BLaER1 treated with 17β-estradiol and CSF1 and Interleukin-3, amounts not matched to agents 10 nM and 100 nM (cell line): ENCODE measurements at regions not wholly inside any gene's neighbourhood (a gene's known extent, or its start where the extent isn't known, plus 50 kb on each side); places are given as distances from the start of the nearest gene placed in this dataset.
"Not testable (repeated sequence)": the region's sequence is repeated elsewhere in the genome, so short reads cannot be mapped to it uniquely, and the experiment has no call there.

Experiments
- H3K27ac ChIP-seq, 11 experiments: shearing (Covaris generic); formaldehyde crosslinking; 2 replicates each; pipeline ENCODE4 v1.8.1; 2022
- H3K27me3 ChIP-seq, 11 experiments: shearing (Covaris generic); formaldehyde crosslinking; 2 replicates each; pipeline ENCODE4 v1.8.1; 2022
- H3K36me3 ChIP-seq, 11 experiments: shearing (Covaris generic); formaldehyde crosslinking; 2 replicates each; pipeline ENCODE4 v1.8.1; 2022
- H3K4me1 ChIP-seq, 10 experiments: shearing (Covaris generic); formaldehyde crosslinking; 2 replicates each; pipeline ENCODE4 v1.8.1; 2022
- H3K4me2 ChIP-seq, 11 experiments: shearing (Covaris generic); formaldehyde crosslinking; 2 replicates each; pipeline ENCODE4 v1.8.1; 2022
- H3K4me3 ChIP-seq, 10 experiments: shearing (Covaris generic); formaldehyde crosslinking; 2 replicates each; pipeline ENCODE4 v1.8.1; 2022
- H3K9ac ChIP-seq, 11 experiments: shearing (Covaris generic); formaldehyde crosslinking; 2 replicates each; pipeline ENCODE4 v1.8.1; 2022
- H3K9me3 ChIP-seq, 11 experiments: shearing (Covaris generic); formaldehyde crosslinking; replicated peaks in 1 of 11; 2 replicates each; pipeline ENCODE4 v1.8.1; 2022
- H4K20me1 ChIP-seq, 11 experiments: shearing (Covaris generic); formaldehyde crosslinking; 2 replicates each; pipeline ENCODE4 v1.8.1; 2022
- Cebpa-rat ChIP-seq, 11 experiments: shearing (Covaris generic); IDR thresholded peaks; 2 replicates each; pipeline ENCODE4 v1.8.1; 2022

GRCh38 chr4:37747772-37748330, 61.7 kb upstream of the RELL1 start:
- H3K4me2 ChIP-seq: peak overlapping the region; percentile 56 to 91 (median 75)

GRCh38 chr4:37746852-37747251, 60.7 kb upstream of the RELL1 start:
- not testable (repeated sequence) for H3K4me2 ChIP-seq, H3K9ac ChIP-seq, H4K20me1 ChIP-seq, H3K27me3 ChIP-seq, H3K4me3 ChIP-seq, H3K36me3 ChIP-seq
- Histone ChIP-seq H3K9me3 (peaks cover 20 to 34% (median 30%) of the 10 kb centered on the region in 11 experiments), H3K4me1 (peaks cover 23 to 40% (median 28%) of the 10 kb centered on the region in 10 experiments), H3K27ac (peak overlapping the region in 1 of 11 experiments; percentile 86; a peak in 2 of 22 replicates)

More at GRCh38 chr4:37747772-37748330, 61.7 kb upstream of the RELL1 start:
- TF ChIP-seq Cebpa-rat (IDR thresholded peaks at IDR 0.05): no peak
- Histone ChIP-seq H3K9ac (peak overlapping the region in 10 of 11 experiments; percentile 24 to 83 (median 70); a peak in 19 of 22 replicates), H3K9me3 (peaks cover 20 to 34% (median 30%) of the 10 kb centered on the region in 11 experiments), H3K36me3 (peaks cover 0 to 4% (median 0%) of the 10 kb centered on the region in 11 experiments; a peak in 2 of 22 replicates), H3K4me3 (peak overlapping the region in 2 of 10 experiments; percentile 22 to 25; a peak in 5 of 20 replicates), H3K27ac (peak overlapping the region; percentile 53 to 99 (median 88); a peak in 21 of 22 replicates), H4K20me1 (no peaks in the 10 kb centered on the region), H3K27me3 (no peaks in the 10 kb centered on the region), H3K4me1 (peaks cover 23 to 50% (median 35%) of the 10 kb centered on the region in 10 experiments)

- H3K27me3 ChIP-seq: no peaks in the 10 kb centered on the region
- no peak overlapping the region for H3K9ac ChIP-seq
- no peak overlapping the region for H3K4me2 ChIP-seq
- H3K27ac ChIP-seq: peak overlapping the region in 1 of 11 experiments; percentile 5; a peak in 1 of 22 replicates
- H4K20me1 ChIP-seq: no peaks in the 10 kb centered on the region
- H3K36me3 ChIP-seq: peaks cover 0 to 4% (median 0%) of the 10 kb centered on the region in 11 experiments; a peak in 2 of 22 replicates
- H3K9me3 ChIP-seq: peaks cover 20 to 34% (median 30%) of the 10 kb centered on the region in 11 experiments
- H3K4me1 ChIP-seq: peaks cover 23 to 31% (median 26%) of the 10 kb centered on the region in 10 experiments
- no peak overlapping the region for H3K4me3 ChIP-seq
- TF ChIP-seq Cebpa-rat (IDR thresholded peaks at IDR 0.05): no peak
Measured at GRCh38 chr4:37745946-37746345, 59.8 kb upstream of the RELL1 start.

GRCh38 chr4:37742149-37742548, 56.0 kb upstream of the RELL1 start:
- H3K4me1 ChIP-seq: peaks cover 0 to 6% (median 0%) of the 10 kb centered on the region in 10 experiments; a peak in 1 of 20 replicates

GRCh38 chr4:37741564-37741963, 55.4 kb upstream of the RELL1 start:
- no peak for TF ChIP-seq Cebpa-rat (IDR thresholded peaks at IDR 0.05)
- no peaks in the 10 kb centered on the region for H3K27me3 ChIP-seq
- peaks cover 0 to 9% (median 0%) of the 10 kb centered on the region in 10 experiments; a peak in 2 of 20 replicates for H3K4me1 ChIP-seq
- H3K27ac ChIP-seq: no peak overlapping the region
- H3K9me3 ChIP-seq: peaks cover 6 to 16% (median 14%) of the 10 kb centered on the region in 11 experiments
- no peak overlapping the region for H3K9ac ChIP-seq
- no peak overlapping the region for H3K4me2 ChIP-seq
- H4K20me1 ChIP-seq: no peaks in the 10 kb centered on the region
- H3K4me3 ChIP-seq: no peak overlapping the region
- H3K36me3 ChIP-seq: no peaks in the 10 kb centered on the region; a peak in 1 of 22 replicates

More at GRCh38 chr4:37742149-37742548, 56.0 kb upstream of the RELL1 start:
- Histone ChIP-seq H3K9ac (no peak overlapping the region), H3K9me3 (peaks cover 12 to 22% (median 20%) of the 10 kb centered on the region in 11 experiments), H4K20me1 (no peaks in the 10 kb centered on the region), H3K27me3 (no peaks in the 10 kb centered on the region), H3K4me2 (no peak overlapping the region), H3K27ac (no peak overlapping the region), H3K36me3 (peaks cover 0 to 4% (median 0%) of the 10 kb centered on the region in 11 experiments; a peak in 1 of 22 replicates), H3K4me3 (no peak overlapping the region)
- no peak for TF ChIP-seq Cebpa-rat (IDR thresholded peaks at IDR 0.05)

GRCh38 chr4:37740546-37740945, 54.4 kb upstream of the RELL1 start:
- no peaks in the 10 kb centered on the region for H3K36me3 ChIP-seq
- H4K20me1 ChIP-seq: no peaks in the 10 kb centered on the region
- no peaks in the 10 kb centered on the region for H3K27me3 ChIP-seq
- H3K4me2 ChIP-seq: no peak overlapping the region
- peaks cover 0 to 6% (median 4%) of the 10 kb centered on the region in 11 experiments; a peak in 16 of 22 replicates for H3K9me3 ChIP-seq
- peaks cover 0 to 20% (median 7%) of the 10 kb centered on the region in 10 experiments; a peak in 13 of 20 replicates for H3K4me1 ChIP-seq
- TF ChIP-seq Cebpa-rat (IDR thresholded peaks at IDR 0.05): no peak
- no peak overlapping the region for H3K27ac ChIP-seq
- no peak overlapping the region for H3K9ac ChIP-seq
- H3K4me3 ChIP-seq: no peak overlapping the region

GRCh38 chr4:37737466-37737865, 51.3 kb upstream of the RELL1 start:
- no peak overlapping the region for H3K27ac ChIP-seq
- no peak overlapping the region for H3K4me3 ChIP-seq
- H4K20me1 ChIP-seq: no peaks in the 10 kb centered on the region
- no peaks in the 10 kb centered on the region for H3K27me3 ChIP-seq
- peak overlapping the region in 2 of 11 experiments; percentile 3 to 14; a peak in 1 of 22 replicates for H3K4me2 ChIP-seq
- TF ChIP-seq Cebpa-rat (IDR thresholded peaks at IDR 0.05): no peak
- H3K4me1 ChIP-seq: peaks cover 0 to 34% (median 7%) of the 10 kb centered on the region in 10 experiments; a peak in 13 of 20 replicates
- no peak overlapping the region for H3K9ac ChIP-seq
- H3K9me3 ChIP-seq: no peaks in the 10 kb centered on the region
- H3K36me3 ChIP-seq: no peaks in the 10 kb centered on the region
